ENCODE measurements at regions not wholly inside any gene's neighbourhood (a gene's known extent, or its start where the extent isn't known, plus 50 kb on each side); places are given as distances from the start of the nearest gene placed in this dataset.

DNA sequence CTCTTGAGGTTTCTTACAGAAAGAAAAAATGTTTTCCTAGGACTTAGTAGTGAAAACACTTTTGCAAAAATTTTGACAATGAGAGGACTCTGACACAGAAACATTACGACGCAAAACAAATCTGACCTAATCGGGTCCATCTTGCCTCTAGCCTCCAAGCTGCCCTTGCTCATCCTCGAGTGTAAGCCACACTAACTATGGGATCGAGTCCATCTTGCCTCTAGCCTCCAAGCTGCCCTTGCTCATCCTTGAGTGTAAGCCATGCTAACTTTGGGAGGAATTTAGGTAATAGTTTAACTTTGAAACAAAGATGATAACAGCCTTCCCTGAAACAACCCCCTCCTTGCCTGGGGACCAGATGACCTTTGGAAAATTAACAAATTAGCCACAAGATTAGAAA is 100.3 kb upstream of the FRG1 start:
- TF ChIP-seq POLR2AphosphoS5 (IDR thresholded peaks at IDR 0.05; ENCODE audit: low read depth, low read length) (no peak), SIN3A (IDR thresholded peaks at IDR 0.05; ENCODE audit: borderline replicate concordance, insufficient read depth, low read length) (no peak), FOXP2 (optimal IDR thresholded peaks at IDR 0.05; ENCODE audit: borderline replicate concordance, extremely low read depth, extremely low read length, insufficient read depth) (no peak), TAF1 (IDR thresholded peaks at IDR 0.05; ENCODE audit: borderline replicate concordance, insufficient read depth, low read length) (no peak)
- TF ChIP-seq, protein P1, sequence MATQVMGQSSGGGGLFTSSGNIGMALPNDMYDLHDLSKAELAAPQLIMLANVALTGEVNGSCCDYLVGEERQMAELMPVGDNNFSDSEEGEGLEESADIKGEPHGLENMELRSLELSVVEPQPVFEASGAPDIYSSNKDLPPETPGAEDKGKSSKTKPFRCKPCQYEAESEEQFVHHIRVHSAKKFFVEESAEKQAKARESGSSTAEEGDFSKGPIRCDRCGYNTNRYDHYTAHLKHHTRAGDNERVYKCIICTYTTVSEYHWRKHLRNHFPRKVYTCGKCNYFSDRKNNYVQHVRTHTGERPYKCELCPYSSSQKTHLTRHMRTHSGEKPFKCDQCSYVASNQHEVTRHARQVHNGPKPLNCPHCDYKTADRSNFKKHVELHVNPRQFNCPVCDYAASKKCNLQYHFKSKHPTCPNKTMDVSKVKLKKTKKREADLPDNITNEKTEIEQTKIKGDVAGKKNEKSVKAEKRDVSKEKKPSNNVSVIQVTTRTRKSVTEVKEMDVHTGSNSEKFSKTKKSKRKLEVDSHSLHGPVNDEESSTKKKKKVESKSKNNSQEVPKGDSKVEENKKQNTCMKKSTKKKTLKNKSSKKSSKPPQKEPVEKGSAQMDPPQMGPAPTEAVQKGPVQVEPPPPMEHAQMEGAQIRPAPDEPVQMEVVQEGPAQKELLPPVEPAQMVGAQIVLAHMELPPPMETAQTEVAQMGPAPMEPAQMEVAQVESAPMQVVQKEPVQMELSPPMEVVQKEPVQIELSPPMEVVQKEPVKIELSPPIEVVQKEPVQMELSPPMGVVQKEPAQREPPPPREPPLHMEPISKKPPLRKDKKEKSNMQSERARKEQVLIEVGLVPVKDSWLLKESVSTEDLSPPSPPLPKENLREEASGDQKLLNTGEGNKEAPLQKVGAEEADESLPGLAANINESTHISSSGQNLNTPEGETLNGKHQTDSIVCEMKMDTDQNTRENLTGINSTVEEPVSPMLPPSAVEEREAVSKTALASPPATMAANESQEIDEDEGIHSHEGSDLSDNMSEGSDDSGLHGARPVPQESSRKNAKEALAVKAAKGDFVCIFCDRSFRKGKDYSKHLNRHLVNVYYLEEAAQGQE (IDR thresholded peaks at IDR 0.05; ENCODE audit: insufficient read depth in 1 of 2, low read depth in 2 of 2, low read length in 2 of 2): no peak

DNA sequence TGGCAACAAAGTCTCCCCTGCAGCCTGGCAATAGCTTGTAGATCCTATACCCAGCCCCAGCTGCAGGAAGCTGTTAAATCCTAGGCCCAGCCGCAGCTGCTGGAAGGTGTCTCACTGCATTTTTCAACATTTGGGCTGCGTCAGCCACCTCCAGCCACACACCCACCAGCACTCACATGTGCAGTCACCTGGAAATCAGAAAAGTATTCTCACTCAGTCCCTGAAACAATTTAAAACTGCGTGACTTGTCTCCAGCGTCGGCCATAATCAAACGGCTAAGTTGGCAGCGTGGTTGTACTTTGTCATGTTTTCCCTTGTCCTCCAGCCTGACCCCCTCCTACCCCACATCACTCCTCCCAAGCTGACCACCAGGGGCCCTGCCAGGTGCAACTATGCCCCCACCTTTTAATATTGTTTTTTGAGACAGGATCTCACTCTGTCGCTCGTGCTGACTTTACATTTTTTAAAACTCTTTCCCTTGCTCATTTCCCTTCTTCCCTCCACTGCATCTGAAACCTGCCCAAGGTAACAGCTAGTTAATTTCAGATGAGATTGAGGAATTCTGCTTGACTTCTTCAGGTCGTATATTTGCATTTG is 97.2 kb upstream of the FRG1 start:
- TF ChIP-seq POLR2AphosphoS5 (IDR thresholded peaks at IDR 0.05; ENCODE audit: low read depth, low read length) (no peak), SIN3A (IDR thresholded peaks at IDR 0.05; ENCODE audit: borderline replicate concordance, insufficient read depth, low read length) (no peak), FOXP2 (optimal IDR thresholded peaks at IDR 0.05; ENCODE audit: borderline replicate concordance, extremely low read depth, extremely low read length, insufficient read depth) (no peak), TAF1 (IDR thresholded peaks at IDR 0.05; ENCODE audit: borderline replicate concordance, insufficient read depth, low read length) (no peak)
- TF ChIP-seq, protein P1 (IDR thresholded peaks at IDR 0.05; ENCODE audit: insufficient read depth in 1 of 2, low read depth in 2 of 2, low read length in 2 of 2): no peak

DNA sequence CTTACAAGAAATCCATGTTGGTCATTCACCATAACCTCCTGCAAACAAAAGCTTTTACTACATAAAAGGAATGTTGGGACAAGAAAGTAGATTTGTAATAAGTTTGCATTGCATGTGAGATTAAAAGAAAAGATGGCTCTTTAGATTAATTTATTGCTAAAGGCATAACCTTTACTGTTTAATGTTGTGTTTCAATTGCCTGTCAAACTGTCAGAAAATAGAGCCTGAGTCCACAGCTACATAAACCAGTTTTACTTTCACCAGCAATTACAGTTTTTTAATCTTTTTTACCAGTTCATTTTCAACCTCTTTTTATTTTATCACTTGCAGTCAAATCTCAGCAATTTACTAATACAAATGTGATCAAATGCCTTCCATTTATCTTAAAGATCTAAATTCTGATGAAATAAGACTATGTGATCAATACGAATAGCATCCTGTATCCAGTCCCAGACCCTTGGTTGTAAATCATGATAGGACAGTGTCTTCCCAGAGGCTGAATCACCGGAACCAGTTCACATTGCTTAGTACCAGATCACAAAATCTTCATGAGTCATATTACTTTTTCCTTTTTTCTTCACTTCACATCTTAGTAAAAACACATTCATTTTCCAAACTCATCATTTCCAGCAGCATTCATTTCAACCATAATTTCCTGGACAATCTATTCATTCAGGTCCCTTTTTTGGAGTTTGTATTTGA is 95.4 kb upstream of the FRG1 start:
- TF ChIP-seq, protein P1 (IDR thresholded peaks at IDR 0.05; ENCODE audit: insufficient read depth in 1 of 2, low read depth in 2 of 2, low read length in 2 of 2): no peak
- TF ChIP-seq TAF1 (IDR thresholded peaks at IDR 0.05; ENCODE audit: borderline replicate concordance, insufficient read depth, low read length) (no peak), FOXP2 (optimal IDR thresholded peaks at IDR 0.05; ENCODE audit: borderline replicate concordance, extremely low read depth, extremely low read length, insufficient read depth) (no peak), POLR2AphosphoS5 (IDR thresholded peaks at IDR 0.05; ENCODE audit: low read depth, low read length) (no peak), SIN3A (IDR thresholded peaks at IDR 0.05; ENCODE audit: borderline replicate concordance, insufficient read depth, low read length) (no peak)

DNA sequence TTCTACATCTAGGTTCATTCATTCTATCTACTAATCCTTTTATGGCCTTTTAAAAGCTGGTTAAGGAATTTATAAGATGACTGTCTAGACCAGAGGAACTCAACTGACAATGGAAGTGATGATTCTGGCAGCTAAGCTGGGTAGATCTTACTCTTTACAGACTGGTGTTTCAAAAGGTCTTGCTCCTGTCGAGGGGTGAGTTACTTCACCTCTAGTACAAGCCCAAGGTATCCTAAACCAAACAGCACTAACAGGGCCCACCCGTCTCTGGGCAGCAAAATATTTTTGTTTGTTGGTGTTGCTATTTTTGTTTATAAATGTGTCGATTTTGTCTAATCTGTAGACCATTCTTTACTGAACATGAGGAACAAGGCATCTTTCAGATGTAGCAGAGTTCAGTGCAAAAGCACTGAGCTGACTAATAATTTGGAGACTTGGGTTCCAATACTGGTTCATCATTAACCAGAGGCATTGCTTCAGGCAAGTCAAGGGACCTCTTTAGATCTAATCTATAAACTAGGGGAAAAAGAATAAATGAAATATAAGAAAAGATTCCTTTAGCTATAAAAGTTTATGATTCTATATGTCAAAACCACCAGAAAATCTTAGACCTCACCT is 90.3 kb upstream of the FRG1 start:
- TF ChIP-seq SIN3A (IDR thresholded peaks at IDR 0.05; ENCODE audit: borderline replicate concordance, insufficient read depth, low read length): no peak
- TF ChIP-seq FOXP2 (optimal IDR thresholded peaks at IDR 0.05; ENCODE audit: borderline replicate concordance, extremely low read depth, extremely low read length, insufficient read depth): no peak
- TF ChIP-seq POLR2AphosphoS5 (IDR thresholded peaks at IDR 0.05; ENCODE audit: low read depth, low read length): no peak
- no peak for TF ChIP-seq TAF1 (IDR thresholded peaks at IDR 0.05; ENCODE audit: borderline replicate concordance, insufficient read depth, low read length)
- TF ChIP-seq, protein P1 (IDR thresholded peaks at IDR 0.05; ENCODE audit: insufficient read depth in 1 of 2, low read depth in 2 of 2, low read length in 2 of 2): no peak
